Osteoblast (primary cell): ENCODE measurements at regions not wholly inside any gene's neighbourhood (a gene's known extent, or its start where the extent isn't known, plus 50 kb on each side); places are given as distances from the start of the nearest gene placed in this dataset.
"Not testable (repeated sequence)": the region's sequence is repeated elsewhere in the genome, so short reads cannot be mapped to it uniquely, and the experiment has no call there.

Source experiments
- DNase-seq: peaks from one replicate; pipeline ENCODE4 v3.0.0; 2011; ENCODE audit warnings: low spot score, mixed read lengths; ENCODE audit not compliant: insufficient read length; ENCODE audit errors: missing footprints
- H2AFZ ChIP-seq: 2 replicates; pipeline ENCODE4 v1.6.0; 2011; ENCODE audit warnings: mild to moderate bottlenecking, low read length
- H3K27ac ChIP-seq: 2 replicates; pipeline ENCODE4 v1.5.1; 2011; ENCODE audit warnings: mild to moderate bottlenecking, low read depth, low read length, moderate library complexity
- H3K27me3 ChIP-seq: 2 replicates; pipeline ENCODE4 v1.6.0; 2012; ENCODE audit warnings: mild to moderate bottlenecking, control low read depth, inconsistent platforms, low read length, moderate library complexity; ENCODE audit not compliant: insufficient read depth
- H3K36me3 ChIP-seq: 2 replicates; pipeline ENCODE4 v1.5.1; 2011; ENCODE audit warnings: mild to moderate bottlenecking, low read length, control low read depth, moderate library complexity; ENCODE audit not compliant: insufficient read depth
- H3K4me1 ChIP-seq: 2 replicates; pipeline ENCODE4 v1.5.1; 2011; ENCODE audit warnings: mild to moderate bottlenecking, low read length, control low read depth, moderate library complexity; ENCODE audit not compliant: insufficient read depth
- H3K4me2 ChIP-seq: 2 replicates; pipeline ENCODE4 v1.6.0; 2011; ENCODE audit warnings: mild to moderate bottlenecking, low read length; ENCODE audit not compliant: insufficient read depth
- H3K4me3 ChIP-seq: fragments of 200-600 bp; sonication (generic); 3 replicates; pipeline ENCODE4 v1.5.1; 2012; ENCODE audit warnings: mild to moderate bottlenecking, low read length, inconsistent platforms; ENCODE audit not compliant: insufficient read depth
- H3K79me2 ChIP-seq: 2 replicates; pipeline ENCODE4 v1.6.0; 2012; ENCODE audit warnings: mild to moderate bottlenecking, low read length, control low read depth, inconsistent platforms; ENCODE audit not compliant: insufficient read depth
- H3K9me3 ChIP-seq: 2 replicates; pipeline ENCODE4 v1.5.1; 2011; ENCODE audit warnings: low read depth, low read length, control low read depth
- H4K20me1 ChIP-seq: 2 replicates; pipeline ENCODE4 v1.6.0; 2012; ENCODE audit warnings: mild to moderate bottlenecking, low read length, control low read depth; ENCODE audit not compliant: insufficient read depth
- TF ChIP-seq, protein P1 (sequence below): IDR thresholded peaks from 2 replicates; pipeline ENCODE4 v1.5.1; 2011; ENCODE audit warnings: mild to moderate bottlenecking, low read depth, low read length, moderate library complexity; ENCODE audit errors: extremely low read depth

DNA sequence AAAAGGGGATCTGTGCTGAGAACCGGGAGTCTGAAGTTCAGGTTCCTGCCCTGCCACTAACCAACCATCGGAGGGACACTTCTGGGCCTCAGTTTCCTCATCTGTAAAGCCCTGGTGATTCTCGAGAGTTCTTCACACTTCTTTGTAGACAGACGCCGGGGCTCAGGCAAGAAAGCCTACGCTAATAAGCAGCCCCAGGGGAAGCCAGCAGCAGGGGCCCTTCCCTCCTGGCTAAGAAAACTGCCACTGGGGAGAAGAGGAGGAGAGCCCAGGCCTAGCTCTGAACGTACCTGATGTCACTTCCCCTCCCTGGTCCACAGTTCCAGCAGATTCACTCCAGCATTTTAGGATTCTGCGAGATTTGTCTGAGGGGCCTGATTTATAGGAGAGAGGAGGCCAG is 76.0 kb downstream of the CAMK2N1 start:
- TF ChIP-seq, protein P1, sequence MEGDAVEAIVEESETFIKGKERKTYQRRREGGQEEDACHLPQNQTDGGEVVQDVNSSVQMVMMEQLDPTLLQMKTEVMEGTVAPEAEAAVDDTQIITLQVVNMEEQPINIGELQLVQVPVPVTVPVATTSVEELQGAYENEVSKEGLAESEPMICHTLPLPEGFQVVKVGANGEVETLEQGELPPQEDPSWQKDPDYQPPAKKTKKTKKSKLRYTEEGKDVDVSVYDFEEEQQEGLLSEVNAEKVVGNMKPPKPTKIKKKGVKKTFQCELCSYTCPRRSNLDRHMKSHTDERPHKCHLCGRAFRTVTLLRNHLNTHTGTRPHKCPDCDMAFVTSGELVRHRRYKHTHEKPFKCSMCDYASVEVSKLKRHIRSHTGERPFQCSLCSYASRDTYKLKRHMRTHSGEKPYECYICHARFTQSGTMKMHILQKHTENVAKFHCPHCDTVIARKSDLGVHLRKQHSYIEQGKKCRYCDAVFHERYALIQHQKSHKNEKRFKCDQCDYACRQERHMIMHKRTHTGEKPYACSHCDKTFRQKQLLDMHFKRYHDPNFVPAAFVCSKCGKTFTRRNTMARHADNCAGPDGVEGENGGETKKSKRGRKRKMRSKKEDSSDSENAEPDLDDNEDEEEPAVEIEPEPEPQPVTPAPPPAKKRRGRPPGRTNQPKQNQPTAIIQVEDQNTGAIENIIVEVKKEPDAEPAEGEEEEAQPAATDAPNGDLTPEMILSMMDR = no peak
- Histone ChIP-seq H4K20me1 (no peaks in the 10 kb centered on the region), H2AFZ (no peak overlapping the region), H3K27me3 (peaks cover under 1% of the 10 kb centered on the region), H3K27ac (no peak overlapping the region), H3K4me2 (no peak overlapping the region), H3K4me3 (no peak overlapping the region), H3K79me2 (no peaks in the 10 kb centered on the region), H3K4me1 (peaks cover 38% of the 10 kb centered on the region), H3K36me3 (no peaks in the 10 kb centered on the region), H3K9me3 (no peaks in the 10 kb centered on the region)
- no peak for DNase-seq

DNA sequence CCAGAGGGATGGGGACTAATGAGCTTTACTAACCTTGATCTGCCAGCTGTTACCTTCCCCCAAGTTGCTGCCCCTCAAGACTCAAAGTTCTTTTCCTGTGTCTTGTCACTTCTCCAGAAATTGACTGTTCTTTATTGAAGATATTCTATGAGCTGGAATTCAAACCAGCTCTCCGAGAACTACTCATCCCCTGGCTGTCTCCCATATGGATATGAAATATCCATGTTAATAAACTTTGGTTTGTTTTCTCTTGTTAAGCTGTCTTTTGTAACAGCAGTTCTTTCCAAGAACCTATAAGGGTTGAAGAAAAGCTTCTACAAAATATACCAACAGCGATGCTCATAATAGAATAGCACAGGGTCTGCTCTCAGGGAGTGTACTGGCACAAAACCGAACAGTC is 77.0 kb downstream of the CAMK2N1 start:
- Histone ChIP-seq H3K4me3 (no peak overlapping the region), H3K4me2 (peak overlapping the region; percentile 4), H4K20me1 (no peaks in the 10 kb centered on the region), H3K36me3 (no peaks in the 10 kb centered on the region), H3K9me3 (no peaks in the 10 kb centered on the region), H2AFZ (no peak overlapping the region), H3K4me1 (peaks cover 38% of the 10 kb centered on the region), H3K79me2 (no peaks in the 10 kb centered on the region), H3K27me3 (peaks cover 6% of the 10 kb centered on the region), H3K27ac (no peak overlapping the region)
- TF ChIP-seq, protein P1 = no peak
- peak; percentile 69 for DNase-seq

DNA sequence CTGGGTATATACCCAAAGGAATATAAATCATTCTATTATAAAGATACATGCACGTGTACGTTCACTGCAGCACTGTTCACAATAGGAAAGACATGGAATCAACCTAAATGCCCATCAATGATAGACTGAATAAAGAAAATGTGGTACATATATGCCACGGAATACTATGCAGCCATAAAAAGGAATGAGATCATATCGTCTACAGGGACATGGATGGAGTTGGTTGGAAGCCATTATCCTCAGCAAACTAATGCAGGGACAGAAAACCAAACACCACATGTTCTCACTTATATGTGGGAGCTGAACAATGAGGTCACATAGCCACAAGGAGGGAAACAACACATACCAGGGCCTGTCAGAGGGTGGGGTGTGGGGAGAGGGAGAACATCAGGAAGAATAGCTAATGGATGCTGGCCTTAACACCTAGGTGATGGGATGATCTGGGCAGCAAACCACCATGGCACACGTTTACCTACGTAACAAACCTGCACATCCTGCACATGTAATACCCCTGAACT is 77.8 kb downstream of the CAMK2N1 start:
- not testable (repeated sequence) for DNase-seq, H2AFZ ChIP-seq, H3K4me3 ChIP-seq, H3K9me3 ChIP-seq, H3K4me2 ChIP-seq, H3K36me3 ChIP-seq, H4K20me1 ChIP-seq, H3K27ac ChIP-seq, H3K79me2 ChIP-seq
- H3K27me3 ChIP-seq = peaks cover 14% of the 10 kb centered on the region
- peaks cover 38% of the 10 kb centered on the region for H3K4me1 ChIP-seq

DNA sequence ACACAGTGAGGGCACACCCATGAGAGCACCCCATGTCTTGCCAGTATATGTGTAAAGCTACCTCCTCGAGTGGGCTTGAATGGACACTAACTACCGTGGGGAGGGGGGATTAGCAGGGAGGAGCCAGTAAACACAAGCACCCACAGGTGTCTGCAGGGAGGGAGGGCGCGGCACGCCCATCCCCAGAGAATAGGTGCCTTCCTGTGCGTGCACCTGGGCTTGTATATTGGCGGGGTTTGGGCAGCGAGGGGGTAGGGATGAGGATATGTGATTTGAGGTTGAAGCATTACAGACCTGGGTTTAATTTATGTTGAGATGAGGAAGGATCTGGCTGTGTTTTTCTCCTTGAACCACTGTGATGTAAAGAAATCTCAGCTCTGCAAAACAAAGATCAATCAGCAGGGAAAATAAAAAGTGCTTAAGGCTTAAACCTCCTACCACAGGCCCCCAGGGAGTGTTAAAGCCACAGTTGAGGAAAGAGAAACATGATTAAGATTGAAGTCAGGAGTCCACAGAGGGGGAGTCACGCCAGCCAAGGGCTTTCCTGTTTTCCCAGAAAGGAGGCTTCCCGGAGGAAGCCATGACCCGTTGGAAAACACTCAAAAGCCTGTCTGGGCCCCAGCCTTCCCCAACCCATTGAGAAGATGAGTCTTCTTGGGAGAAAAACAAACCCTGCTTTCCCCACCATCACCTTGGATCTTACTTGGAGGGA is 80.0 kb downstream of the CAMK2N1 start:
- H3K79me2 ChIP-seq = no peaks in the 10 kb centered on the region
- peak; percentile 93 for DNase-seq
- TF ChIP-seq, protein P1 = no peak
- H3K4me3 ChIP-seq = no peak overlapping the region
- H3K27me3 ChIP-seq = peaks cover 28% of the 10 kb centered on the region
- H3K9me3 ChIP-seq = no peaks in the 10 kb centered on the region
- H4K20me1 ChIP-seq = no peaks in the 10 kb centered on the region
- H3K4me2 ChIP-seq = peak overlapping the region; percentile 55
- no peak overlapping the region for H2AFZ ChIP-seq
- H3K27ac ChIP-seq = peak overlapping the region; percentile 56
- no peaks in the 10 kb centered on the region for H3K36me3 ChIP-seq
- peaks cover 29% of the 10 kb centered on the region for H3K4me1 ChIP-seq
